ENCODE measurements at regions not wholly inside any gene's neighbourhood (a gene's known extent, or its start where the extent isn't known, plus 50 kb on each side); places are given as distances from the start of the nearest gene placed in this dataset.
"Not testable (repeated sequence)": the region's sequence is repeated elsewhere in the genome, so short reads cannot be mapped to it uniquely, and the experiment has no call there.

DNA sequence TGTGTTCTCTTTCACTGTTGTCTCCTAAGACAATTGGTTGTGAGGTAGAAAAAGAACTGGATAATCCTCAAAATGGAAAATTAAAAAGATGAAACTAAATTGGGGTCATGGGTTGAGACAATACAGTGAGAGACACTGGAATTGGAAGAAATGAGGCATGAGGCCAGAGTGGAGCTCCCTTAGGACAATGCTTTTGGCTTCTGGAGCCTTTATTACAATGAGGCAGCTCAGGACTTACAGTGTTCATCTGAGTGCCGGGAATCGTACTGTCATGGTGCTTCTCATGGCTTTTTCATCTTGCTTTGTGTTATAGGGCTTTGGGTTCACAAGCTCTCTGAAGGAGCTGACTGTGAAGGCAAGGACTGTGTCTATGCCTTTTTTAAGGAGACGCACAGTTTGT lies 293.5 kb downstream of the SOX2 start:
- no peak for TF ChIP-seq TAF1 (IDR thresholded peaks at IDR 0.05; ENCODE audit: borderline replicate concordance, low read depth, low read length)
- no peak for TF ChIP-seq POLR2A (IDR thresholded peaks at IDR 0.05; ENCODE audit: low read depth, low read length)
- no peak for TF ChIP-seq POLR2AphosphoS5 (IDR thresholded peaks at IDR 0.05; ENCODE audit: low read depth, low read length)
- no peak for DNase-seq (ENCODE audit: insufficient read length)
- FAIRE-seq, result no peak

DNA sequence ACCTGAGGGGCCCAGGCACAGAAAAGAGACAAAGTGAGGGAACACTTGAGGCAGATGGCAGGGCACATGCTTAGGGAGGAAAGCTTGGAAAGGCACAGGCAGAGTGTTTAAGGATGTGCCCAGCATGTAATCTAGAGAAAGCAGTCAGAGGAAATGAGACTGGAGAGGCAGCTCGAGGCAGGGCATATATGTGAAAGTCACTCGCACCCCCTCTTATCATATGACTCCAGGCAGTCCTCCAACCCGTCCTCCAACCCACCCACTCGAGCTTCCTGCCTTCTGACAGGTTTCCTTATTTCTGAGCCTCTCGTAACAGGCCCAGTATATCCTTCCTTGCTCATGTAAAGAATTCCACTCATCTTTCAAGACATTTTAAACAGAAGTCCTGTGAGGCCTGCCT lies 294.0 kb downstream of the SOX2 start:
- FAIRE-seq (no peak), DNase-seq (ENCODE audit: insufficient read length) (no peak)
- TF ChIP-seq TAF1 (IDR thresholded peaks at IDR 0.05; ENCODE audit: borderline replicate concordance, low read depth, low read length) (no peak), POLR2AphosphoS5 (IDR thresholded peaks at IDR 0.05; ENCODE audit: low read depth, low read length) (no peak), POLR2A (IDR thresholded peaks at IDR 0.05; ENCODE audit: low read depth, low read length) (no peak)

DNA sequence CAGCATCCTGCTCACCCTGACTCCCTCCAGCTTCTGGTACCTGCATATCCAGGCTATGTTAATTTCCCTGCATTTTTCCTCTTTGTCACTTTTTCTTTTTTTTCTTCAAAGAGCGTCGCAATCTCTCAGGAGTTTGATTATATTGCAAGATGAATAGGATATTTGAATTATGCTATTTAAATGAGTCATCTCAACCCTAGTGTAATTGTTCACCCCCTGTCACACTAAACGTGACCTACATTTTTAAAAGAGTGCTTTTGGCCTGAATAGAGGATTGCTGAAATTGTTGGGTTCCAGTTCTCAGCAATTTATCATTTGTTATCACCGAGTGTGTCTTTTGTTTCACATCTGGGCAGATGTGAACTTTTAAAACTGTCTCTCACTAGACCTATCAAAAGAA lies 294.7 kb downstream of the SOX2 start:
- TF ChIP-seq TAF1 (IDR thresholded peaks at IDR 0.05; ENCODE audit: borderline replicate concordance, low read depth, low read length) (no peak), POLR2AphosphoS5 (IDR thresholded peaks at IDR 0.05; ENCODE audit: low read depth, low read length) (no peak)
- no peak for FAIRE-seq
- DNase-seq (ENCODE audit: insufficient read length), result no peak

DNA sequence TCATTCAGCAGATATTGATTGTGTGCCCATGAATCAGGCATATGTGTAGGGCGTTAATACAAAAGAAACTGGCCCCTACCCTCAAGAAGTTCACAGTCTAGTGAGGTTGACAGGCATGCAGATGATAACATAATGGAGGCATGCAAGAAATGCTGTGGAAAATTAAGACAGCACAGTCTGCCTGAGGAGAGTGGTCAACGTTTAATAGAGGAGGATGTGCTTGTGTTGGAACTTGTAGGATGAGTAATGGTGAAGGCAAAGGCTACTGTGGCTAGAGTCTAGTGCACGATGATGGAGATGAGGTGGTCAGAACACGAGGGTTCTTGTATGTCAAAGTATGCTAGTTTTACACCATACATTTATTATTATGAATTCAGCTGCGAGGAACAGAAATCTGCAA lies 295.7 kb downstream of the SOX2 start:
- TF ChIP-seq POLR2AphosphoS5 (IDR thresholded peaks at IDR 0.05; ENCODE audit: low read depth, low read length) (no peak), TAF1 (IDR thresholded peaks at IDR 0.05; ENCODE audit: borderline replicate concordance, low read depth, low read length) (no peak), POLR2A (IDR thresholded peaks at IDR 0.05; ENCODE audit: low read depth, low read length) (no peak)
- DNase-seq (ENCODE audit: insufficient read length), result no peak
- FAIRE-seq, result peak; percentile 78

DNA sequence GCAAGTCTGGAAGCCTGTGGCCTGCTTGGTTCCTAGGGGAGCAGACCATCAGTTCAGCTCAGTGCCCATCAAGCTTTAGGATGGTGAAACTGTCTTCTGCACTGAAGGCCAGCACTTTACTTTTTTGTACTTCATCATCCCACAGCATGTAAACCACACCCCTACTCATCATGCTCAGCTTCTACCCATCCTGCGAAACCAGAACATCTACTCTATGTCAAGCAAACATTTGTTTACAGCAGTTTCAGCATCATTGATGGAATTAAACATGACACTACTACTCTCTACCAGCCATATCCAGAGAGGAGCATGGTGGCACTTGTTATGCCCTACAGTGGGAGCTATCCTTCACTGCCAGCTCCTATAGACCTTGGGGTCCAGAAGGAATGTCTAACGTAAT lies 306.6 kb downstream of the SOX2 start:
- TF ChIP-seq POLR2AphosphoS5 (IDR thresholded peaks at IDR 0.05; ENCODE audit: low read depth, low read length), result no peak
- TF ChIP-seq POLR2A (IDR thresholded peaks at IDR 0.05; ENCODE audit: low read depth, low read length), result no peak
- no peak for TF ChIP-seq TAF1 (IDR thresholded peaks at IDR 0.05; ENCODE audit: borderline replicate concordance, low read depth, low read length)
- FAIRE-seq (no peak), DNase-seq (ENCODE audit: insufficient read length) (no peak)

DNA sequence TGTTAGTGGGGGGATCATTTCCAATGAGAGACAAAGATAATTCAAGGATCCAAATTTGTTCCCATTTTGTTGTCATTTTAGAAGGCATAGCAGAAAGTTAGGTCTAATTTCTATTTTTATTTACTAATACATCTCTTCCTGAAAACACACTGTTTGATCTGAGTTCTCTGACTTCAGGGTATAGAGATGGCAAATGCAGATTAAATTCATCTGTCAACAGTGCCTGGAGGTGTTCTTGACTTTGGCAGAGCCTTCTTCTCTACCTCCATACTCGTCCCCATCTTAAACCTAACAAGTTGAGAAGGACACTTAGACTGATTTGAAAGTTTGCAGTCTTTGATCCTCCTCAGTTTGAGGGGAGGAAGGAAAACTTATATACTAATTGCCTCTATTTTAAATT lies 308.2 kb downstream of the SOX2 start:
- TF ChIP-seq TAF1 (IDR thresholded peaks at IDR 0.05; ENCODE audit: borderline replicate concordance, low read depth, low read length) (no peak), POLR2AphosphoS5 (IDR thresholded peaks at IDR 0.05; ENCODE audit: low read depth, low read length) (no peak), POLR2A (IDR thresholded peaks at IDR 0.05; ENCODE audit: low read depth, low read length) (no peak)
- FAIRE-seq, result no peak
- DNase-seq (ENCODE audit: insufficient read length), result no peak

DNA sequence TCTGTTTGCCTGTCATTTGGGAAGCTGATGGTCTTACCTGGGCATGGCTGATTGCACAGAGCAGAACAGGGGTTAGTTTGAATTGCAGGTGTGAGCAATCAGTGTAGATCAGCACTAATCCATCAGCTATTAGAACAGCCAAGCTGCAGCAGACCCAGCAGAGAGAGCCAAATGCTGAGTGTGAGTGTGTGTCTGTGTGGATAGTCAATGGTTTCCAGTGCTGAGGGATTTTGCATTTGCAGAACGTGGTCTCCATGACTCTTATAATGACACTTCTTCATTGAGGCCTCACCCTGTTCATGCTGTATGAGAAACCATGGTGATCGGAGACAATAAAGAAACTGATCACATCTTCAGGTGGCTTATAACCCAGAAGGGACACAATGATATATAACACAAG lies 312.1 kb downstream of the SOX2 start:
- DNase-seq (ENCODE audit: insufficient read length) (no peak), FAIRE-seq (peak; percentile 36)
- TF ChIP-seq POLR2A (IDR thresholded peaks at IDR 0.05; ENCODE audit: low read depth, low read length) (no peak), POLR2AphosphoS5 (IDR thresholded peaks at IDR 0.05; ENCODE audit: low read depth, low read length) (no peak), TAF1 (IDR thresholded peaks at IDR 0.05; ENCODE audit: borderline replicate concordance, low read depth, low read length) (no peak)

DNA sequence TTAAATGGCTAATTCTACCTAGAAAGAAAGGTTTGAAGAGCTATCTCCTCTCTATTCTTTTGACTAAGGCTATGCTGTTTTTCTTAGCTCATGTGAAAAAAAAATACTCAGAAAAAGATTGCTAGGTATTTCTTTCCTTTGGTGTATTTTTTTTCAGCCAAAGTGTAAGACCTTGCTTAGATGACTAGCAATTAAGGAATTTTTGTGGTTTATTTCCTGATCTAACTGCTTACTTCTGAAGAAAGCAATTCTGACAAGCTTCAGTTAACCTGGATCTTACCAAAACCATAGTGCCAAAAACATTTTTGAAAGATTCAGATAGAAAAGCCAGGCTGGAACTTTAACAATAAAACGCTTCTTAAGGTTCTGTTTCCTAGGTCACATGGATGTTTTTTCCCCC lies 315.6 kb downstream of the SOX2 start:
- no peak for TF ChIP-seq TAF1 (IDR thresholded peaks at IDR 0.05; ENCODE audit: borderline replicate concordance, low read depth, low read length)
- TF ChIP-seq POLR2AphosphoS5 (IDR thresholded peaks at IDR 0.05; ENCODE audit: low read depth, low read length), result no peak
- no peak for TF ChIP-seq POLR2A (IDR thresholded peaks at IDR 0.05; ENCODE audit: low read depth, low read length)
- DNase-seq (ENCODE audit: insufficient read length), result no peak
- no peak for FAIRE-seq

DNA sequence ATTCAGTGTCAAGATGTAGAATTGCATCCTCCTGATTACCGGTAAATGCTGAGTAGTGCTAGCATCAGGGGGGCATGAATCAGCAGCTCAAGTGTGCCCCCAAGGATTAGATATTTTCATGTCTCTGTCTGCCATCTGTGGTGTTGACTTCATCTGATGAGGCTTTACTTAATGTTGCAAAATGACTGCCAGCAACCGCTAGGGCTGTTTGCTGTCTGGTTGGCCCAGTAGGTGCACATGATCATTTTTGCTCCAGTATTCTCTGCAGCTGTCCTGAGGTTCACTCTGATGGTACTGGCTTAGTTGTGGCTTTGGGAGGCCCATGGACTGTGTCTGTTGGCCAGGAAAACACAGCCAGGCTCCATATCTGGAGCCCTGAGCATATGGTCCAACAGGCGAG lies 316.4 kb downstream of the SOX2 start:
- FAIRE-seq, result no peak
- DNase-seq (ENCODE audit: insufficient read length), result no peak
- no peak for TF ChIP-seq POLR2AphosphoS5 (IDR thresholded peaks at IDR 0.05; ENCODE audit: low read depth, low read length)
- no peak for TF ChIP-seq TAF1 (IDR thresholded peaks at IDR 0.05; ENCODE audit: borderline replicate concordance, low read depth, low read length)
- TF ChIP-seq POLR2A (IDR thresholded peaks at IDR 0.05; ENCODE audit: low read depth, low read length), result no peak

DNA sequence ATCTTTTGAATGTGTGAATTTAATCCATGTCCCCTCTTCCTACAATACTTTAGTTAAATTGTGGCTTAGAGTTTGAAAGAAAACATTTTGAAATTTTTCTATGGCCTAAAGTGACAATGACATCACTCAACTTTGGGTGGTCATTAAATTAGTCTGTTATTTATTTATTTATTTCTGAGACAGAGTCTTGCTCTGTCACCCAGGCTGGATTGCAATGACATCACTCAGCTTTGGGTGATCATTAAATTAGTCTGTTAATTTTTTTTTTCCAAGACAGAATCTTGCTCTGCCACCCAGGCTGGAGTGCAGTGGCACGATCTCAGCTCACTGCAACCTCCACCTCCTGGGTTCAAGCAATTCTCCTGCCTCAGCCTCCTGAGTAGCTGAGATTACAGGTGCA lies 322.5 kb downstream of the SOX2 start:
- not testable (repeated sequence) for FAIRE-seq

DNA sequence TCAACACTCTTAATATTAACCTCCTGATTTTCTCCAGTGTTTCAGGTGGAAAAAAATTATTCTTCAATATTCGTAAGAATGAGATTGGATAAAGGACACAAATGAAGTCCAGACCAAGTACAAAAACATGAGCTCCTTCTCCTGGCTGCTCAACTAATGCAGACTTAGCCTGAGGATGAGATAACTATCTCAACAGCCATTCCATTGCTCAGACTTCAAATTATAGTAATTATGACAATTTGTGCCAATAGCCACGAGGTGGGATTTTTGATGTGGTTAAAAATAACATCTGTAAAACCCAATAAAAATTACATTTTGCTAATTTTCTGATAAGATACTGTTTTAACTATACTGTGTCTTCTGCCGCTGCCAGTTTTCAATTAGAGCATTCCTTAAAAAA lies 323.6 kb downstream of the SOX2 start:
- no peak for DNase-seq (ENCODE audit: insufficient read length)
- no peak for FAIRE-seq

More for the DNA sequence above, 322.5 kb downstream of the SOX2 start:
- not testable (repeated sequence) for DNase-seq (ENCODE audit: insufficient read length)

DNA sequence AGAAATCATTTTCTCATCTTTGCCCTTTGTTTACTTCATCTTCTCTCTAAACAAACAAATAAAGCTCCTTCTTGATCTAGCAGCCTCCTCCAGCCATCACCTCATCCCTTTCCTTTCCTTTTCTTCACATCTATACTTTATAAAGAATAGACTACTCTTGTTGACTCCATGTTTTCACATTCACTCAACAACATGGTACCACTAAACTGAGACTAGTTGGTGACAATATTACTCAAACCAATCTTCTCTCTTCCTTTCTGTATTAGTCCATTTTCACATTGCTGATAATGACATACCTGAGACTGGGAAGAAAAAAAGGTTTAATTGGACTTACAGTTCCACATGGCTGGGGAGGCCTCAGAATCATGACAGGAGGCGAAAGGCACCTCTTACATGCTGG lies 324.7 kb downstream of the SOX2 start:
- no peak for TF ChIP-seq TAF1 (IDR thresholded peaks at IDR 0.05; ENCODE audit: borderline replicate concordance, low read depth, low read length)
- TF ChIP-seq POLR2AphosphoS5 (IDR thresholded peaks at IDR 0.05; ENCODE audit: low read depth, low read length), result no peak
- TF ChIP-seq POLR2A (IDR thresholded peaks at IDR 0.05; ENCODE audit: low read depth, low read length), result no peak
- DNase-seq (ENCODE audit: insufficient read length) (no peak), FAIRE-seq (no peak)

More for the DNA sequence above, 323.6 kb downstream of the SOX2 start:
- TF ChIP-seq POLR2AphosphoS5 (IDR thresholded peaks at IDR 0.05; ENCODE audit: low read depth, low read length) (no peak), POLR2A (IDR thresholded peaks at IDR 0.05; ENCODE audit: low read depth, low read length) (no peak), TAF1 (IDR thresholded peaks at IDR 0.05; ENCODE audit: borderline replicate concordance, low read depth, low read length) (no peak)

DNA sequence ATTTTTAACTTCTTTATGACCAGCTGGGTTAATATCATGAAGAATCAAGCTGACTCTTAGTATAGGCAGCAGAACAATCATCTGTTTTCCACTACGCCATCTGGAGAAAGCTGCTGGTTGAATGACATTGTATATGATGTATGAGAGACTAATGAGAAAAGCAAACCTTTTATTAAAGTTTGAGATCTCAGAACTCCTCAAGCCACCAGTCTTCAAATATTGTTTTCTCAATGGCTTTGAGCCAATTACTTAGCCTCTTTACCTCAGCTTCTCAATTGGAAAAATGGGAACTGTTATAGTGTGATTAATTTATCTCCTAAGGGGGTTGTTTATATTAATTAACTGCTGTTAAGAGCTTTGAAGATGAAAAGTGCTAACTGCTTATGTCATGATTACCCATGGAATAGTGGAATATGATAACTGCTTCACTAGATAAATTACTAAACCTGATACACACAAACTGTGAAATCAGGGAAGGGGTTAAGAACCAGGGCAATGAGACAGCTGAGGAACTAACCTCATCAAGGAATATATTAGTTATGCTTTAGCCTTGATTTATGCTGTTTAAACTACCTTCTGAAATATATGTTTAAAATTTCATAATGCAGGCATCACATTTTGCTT lies 330.1 kb downstream of the SOX2 start:
- DNase-seq (ENCODE audit: insufficient read length), result no peak
- TF ChIP-seq TAF1 (IDR thresholded peaks at IDR 0.05; ENCODE audit: borderline replicate concordance, low read depth, low read length), result no peak
- no peak for TF ChIP-seq POLR2AphosphoS5 (IDR thresholded peaks at IDR 0.05; ENCODE audit: low read depth, low read length)
- TF ChIP-seq POLR2A (IDR thresholded peaks at IDR 0.05; ENCODE audit: low read depth, low read length), result no peak
- FAIRE-seq, result no peak

Data from GM12892 (cell line).